Left lung (tissue), 4 donors: ENCODE measurements at regions not wholly inside any gene's neighbourhood (a gene's known extent, or its start where the extent isn't known, plus 50 kb on each side); places are given as distances from the start of the nearest gene placed in this dataset.

Experiments
- ATAC-seq: fragments of 200-7000 bp; cut with Tn5 transposase; one replicate; pipeline ENCODE4 v1.9.1; 2020; ENCODE audit warnings: moderate library complexity
- DNase-seq, 4 donors: peaks; one replicate each; pipeline ENCODE4 v3.0.0-alpha.2; 2013 to 2020
- H3K27ac ChIP-seq, 2 donors: fragments of 200-600 bp; sonication (generic) in 1 of 2; one replicate each; pipeline versions ENCODE4 v1.5.0 to v1.8.0; 2020 to 2021
- H3K27me3 ChIP-seq, 2 donors: fragments of 200-600 bp; sonication (generic) in 1 of 2; one replicate each; pipeline versions ENCODE4 v1.5.0 to v1.8.0; 2020 to 2021
- H3K36me3 ChIP-seq, 2 donors: fragments of 200-600 bp; sonication (generic) in 1 of 2; one replicate each; pipeline versions ENCODE4 v1.5.0 to v1.8.0; 2020 to 2021
- H3K4me1 ChIP-seq, 2 donors: fragments of 200-600 bp; one replicate each; pipeline ENCODE4 v1.8.0; 2021
- H3K4me3 ChIP-seq, 2 donors: fragments of 200-600 bp; sonication (generic) in 1 of 2; one replicate each; pipeline versions ENCODE4 v1.5.0 to v1.8.0; 2020 to 2021; ENCODE audit warnings: mild to moderate bottlenecking in 1 of 2
- H3K9me3 ChIP-seq, 2 donors: fragments of 200-600 bp; sonication (generic) in 1 of 2; one replicate each; pipeline versions ENCODE4 v1.5.0 to v1.8.0; 2020 to 2021
- intact Hi-C, 2 donors: fragments of 100-400 bp; cut with DNase I; formaldehyde crosslinking; loops; one replicate each; pipeline versions ENCODE4 v1.11.2 to v1.14.2; 2022
- TF ChIP-seq, protein P1 (sequence below), 2 donors: fragments of 200-600 bp; sonication (generic) in 1 of 2; IDR thresholded peaks; one replicate each; pipeline versions ENCODE4 v1.5.0 to v1.8.0; 2021; ENCODE audit warnings: antibody characterized with exemption in 2 of 2
- donor health status: DM: no; HTN: yes; CAD: no.
- donor health status: DM: no; HTN: no; CAD: no.

DNA sequence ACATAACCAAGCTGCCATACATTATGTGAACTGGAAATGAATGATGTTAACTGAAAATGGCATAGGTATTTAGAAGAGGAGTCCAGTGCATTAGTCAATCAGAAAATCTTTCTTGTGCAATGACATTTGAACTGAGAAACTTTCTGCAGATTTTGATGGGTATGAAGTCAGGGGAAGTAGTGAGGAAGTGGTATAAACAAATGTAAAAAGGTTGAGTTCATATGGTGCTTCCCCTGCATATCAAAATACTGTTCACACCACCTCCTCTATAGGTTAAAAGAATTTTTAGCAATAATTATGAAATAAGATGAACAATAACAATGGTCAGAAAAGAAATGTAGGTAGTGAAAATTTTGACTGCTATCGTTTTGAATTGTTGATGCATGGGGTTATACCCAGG lies 800.0 kb downstream of the SLITRK6 start:
- Histone ChIP-seq H3K27ac (no peak overlapping the region), H3K9me3 (no peaks in the 10 kb centered on the region), H3K36me3 (no peaks in the 10 kb centered on the region), H3K4me1 (no peaks in the 10 kb centered on the region), H3K4me3 (no peak overlapping the region), H3K27me3 (no peaks in the 10 kb centered on the region)
- TF ChIP-seq, protein P1, sequence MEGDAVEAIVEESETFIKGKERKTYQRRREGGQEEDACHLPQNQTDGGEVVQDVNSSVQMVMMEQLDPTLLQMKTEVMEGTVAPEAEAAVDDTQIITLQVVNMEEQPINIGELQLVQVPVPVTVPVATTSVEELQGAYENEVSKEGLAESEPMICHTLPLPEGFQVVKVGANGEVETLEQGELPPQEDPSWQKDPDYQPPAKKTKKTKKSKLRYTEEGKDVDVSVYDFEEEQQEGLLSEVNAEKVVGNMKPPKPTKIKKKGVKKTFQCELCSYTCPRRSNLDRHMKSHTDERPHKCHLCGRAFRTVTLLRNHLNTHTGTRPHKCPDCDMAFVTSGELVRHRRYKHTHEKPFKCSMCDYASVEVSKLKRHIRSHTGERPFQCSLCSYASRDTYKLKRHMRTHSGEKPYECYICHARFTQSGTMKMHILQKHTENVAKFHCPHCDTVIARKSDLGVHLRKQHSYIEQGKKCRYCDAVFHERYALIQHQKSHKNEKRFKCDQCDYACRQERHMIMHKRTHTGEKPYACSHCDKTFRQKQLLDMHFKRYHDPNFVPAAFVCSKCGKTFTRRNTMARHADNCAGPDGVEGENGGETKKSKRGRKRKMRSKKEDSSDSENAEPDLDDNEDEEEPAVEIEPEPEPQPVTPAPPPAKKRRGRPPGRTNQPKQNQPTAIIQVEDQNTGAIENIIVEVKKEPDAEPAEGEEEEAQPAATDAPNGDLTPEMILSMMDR (IDR thresholded peaks at IDR 0.05) = no peak
- ATAC-seq (no peak), DNase-seq (no peak)
- intact Hi-C loops = no loop called here

DNA sequence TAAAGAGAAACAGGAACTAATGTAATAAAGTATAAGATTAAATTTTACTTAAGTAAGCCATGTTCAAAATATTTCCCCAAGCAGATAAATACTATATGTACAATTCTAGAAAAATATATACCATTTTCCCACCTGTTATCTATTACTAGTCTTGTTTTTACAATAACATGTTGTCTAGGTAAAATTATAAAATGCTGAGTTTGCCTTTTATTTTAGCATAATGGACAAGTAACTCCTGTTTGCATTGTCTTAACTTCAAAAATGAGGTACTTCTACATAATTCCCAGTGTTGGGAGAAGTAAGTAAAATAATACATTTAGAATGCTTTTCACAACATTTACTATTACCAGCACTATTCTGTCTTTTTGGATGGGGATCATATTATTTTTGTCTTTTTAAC lies 800.5 kb downstream of the SLITRK6 start:
- ATAC-seq (no peak), DNase-seq (no peak)
- Histone ChIP-seq H3K4me1 (no peaks in the 10 kb centered on the region), H3K27me3 (no peaks in the 10 kb centered on the region), H3K9me3 (no peaks in the 10 kb centered on the region), H3K4me3 (no peak overlapping the region), H3K27ac (no peak overlapping the region), H3K36me3 (no peaks in the 10 kb centered on the region)
- intact Hi-C loops = no loop called here
- TF ChIP-seq, protein P1 (IDR thresholded peaks at IDR 0.05) = no peak

DNA sequence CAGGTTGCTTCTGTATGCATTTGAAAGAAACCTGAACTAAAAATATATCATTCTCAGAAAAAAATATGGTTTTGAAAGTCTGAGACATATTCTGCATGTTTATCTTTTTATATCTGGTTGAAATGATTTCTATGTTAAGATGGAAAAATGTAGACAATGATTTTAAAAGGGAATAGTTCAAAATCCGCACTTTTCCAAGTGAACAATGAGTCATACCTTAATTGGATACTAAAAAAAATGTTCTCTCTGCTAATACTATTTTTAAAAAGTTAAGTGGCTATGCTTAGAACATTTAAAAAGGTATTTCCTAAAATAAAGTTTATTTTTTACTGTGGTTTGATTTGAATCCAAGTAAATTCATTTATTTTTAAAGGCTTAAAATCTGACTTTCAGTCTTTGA lies 801.4 kb downstream of the SLITRK6 start:
- intact Hi-C loops = no loop called here
- Histone ChIP-seq H3K36me3 (no peaks in the 10 kb centered on the region), H3K4me1 (no peaks in the 10 kb centered on the region), H3K9me3 (no peaks in the 10 kb centered on the region), H3K27ac (no peak overlapping the region), H3K4me3 (no peak overlapping the region), H3K27me3 (no peaks in the 10 kb centered on the region)
- DNase-seq = no peak
- TF ChIP-seq, protein P1 (IDR thresholded peaks at IDR 0.05) = no peak
- ATAC-seq = no peak

DNA sequence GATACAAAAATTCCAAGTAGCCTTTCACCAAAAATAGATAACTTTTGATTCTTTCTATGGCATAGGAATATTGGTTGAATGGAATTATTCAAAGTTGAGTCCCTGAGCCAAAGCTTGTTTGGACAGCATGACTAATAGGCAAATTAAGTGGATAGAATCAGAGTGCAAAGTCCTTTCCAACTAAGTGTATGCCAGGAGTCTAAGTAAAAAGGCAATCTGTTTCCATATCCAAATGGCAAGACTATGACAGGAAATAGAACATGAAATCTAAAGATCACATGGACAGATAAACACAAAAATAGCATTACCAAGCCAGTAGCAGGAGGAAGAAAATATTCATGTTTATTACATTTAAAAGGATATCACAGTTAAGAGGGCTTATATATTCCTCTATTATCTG lies 804.6 kb downstream of the SLITRK6 start:
- ATAC-seq (no peak), DNase-seq (no peak)
- no peak overlapping the region for H3K4me3 ChIP-seq
- TF ChIP-seq, protein P1 (IDR thresholded peaks at IDR 0.05) = no peak
- intact Hi-C loops = no loop called here
- H3K27me3 ChIP-seq = no peaks in the 10 kb centered on the region
- no peaks in the 10 kb centered on the region for H3K4me1 ChIP-seq
- H3K36me3 ChIP-seq = no peaks in the 10 kb centered on the region
- H3K9me3 ChIP-seq = no peaks in the 10 kb centered on the region
- H3K27ac ChIP-seq = no peak overlapping the region

DNA sequence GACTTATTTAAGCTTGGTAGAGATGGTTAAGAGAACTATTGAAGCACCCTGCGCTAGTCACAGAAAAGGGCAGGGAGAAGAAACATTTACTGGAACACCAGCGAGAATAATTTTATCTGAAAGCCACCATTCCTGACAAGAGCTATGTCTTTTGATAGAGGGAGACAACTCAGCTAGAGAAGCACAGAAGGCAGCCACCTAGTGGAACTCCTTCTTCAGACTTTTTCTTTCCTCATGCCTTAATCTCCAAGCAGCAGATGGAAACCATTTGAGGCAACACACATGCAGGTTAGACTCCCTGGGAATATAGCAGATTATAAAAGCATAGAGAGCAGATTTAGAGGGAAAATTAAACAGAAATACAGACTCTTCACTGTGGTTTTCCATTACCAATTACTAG lies 813.4 kb downstream of the SLITRK6 start:
- Histone ChIP-seq H3K4me1 (no peaks in the 10 kb centered on the region), H3K4me3 (no peak overlapping the region), H3K9me3 (no peaks in the 10 kb centered on the region), H3K36me3 (no peaks in the 10 kb centered on the region), H3K27ac (no peak overlapping the region), H3K27me3 (no peaks in the 10 kb centered on the region)
- TF ChIP-seq, protein P1 (IDR thresholded peaks at IDR 0.05) = no peak
- intact Hi-C loops = no loop called here
- ATAC-seq = no peak
- DNase-seq = no peak
